Peyer's patch (tissue), 4 donors: ENCODE measurements at regions not wholly inside any gene's neighbourhood (a gene's known extent, or its start where the extent isn't known, plus 50 kb on each side); places are given as distances from the start of the nearest gene placed in this dataset.

Experiments
- POLR2A ChIP-seq, 2 donors: fragments of 450-650 bp; IDR thresholded peaks; one replicate each; pipeline ENCODE4 v1.5.1; 2017; ENCODE audit warnings: antibody characterized with exemption in 2 of 2, mild to moderate bottlenecking in 2 of 2, moderate library complexity in 2 of 2
- TF ChIP-seq, protein P1 (sequence below), 6 experiments: fragments of 450-650 bp in 4 of 6; fragments of 200-600 bp in 2 of 6; sonication (generic) in 1 of 6; IDR thresholded peaks; one replicate each; pipeline ENCODE4 v1.5.1; 2017 to 2019; ENCODE audit warnings: antibody characterized with exemption in 6 of 6, mild to moderate bottlenecking in 3 of 6, moderate library complexity in 1 of 6

DNA sequence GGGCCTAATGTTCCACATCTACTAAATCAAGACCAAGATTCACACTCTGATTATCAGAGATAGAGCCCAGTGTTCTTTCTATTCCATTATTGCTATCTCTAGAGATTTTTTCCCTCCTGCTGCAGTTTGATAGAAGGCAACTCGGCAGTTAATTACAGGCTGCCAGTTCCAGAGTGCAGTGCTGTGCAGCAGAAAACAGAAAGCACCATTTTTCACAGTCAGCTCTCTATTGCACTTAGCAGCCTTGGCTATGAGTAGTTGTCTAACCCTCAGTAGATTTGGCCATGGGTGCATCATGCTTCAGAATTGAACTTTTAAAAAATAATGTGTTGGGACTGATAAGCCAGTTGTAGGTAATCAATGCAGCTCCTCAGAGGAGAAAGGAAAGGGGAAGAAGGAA lies 295.3 kb downstream of the MID1IP1 start:
- TF ChIP-seq, protein P1, sequence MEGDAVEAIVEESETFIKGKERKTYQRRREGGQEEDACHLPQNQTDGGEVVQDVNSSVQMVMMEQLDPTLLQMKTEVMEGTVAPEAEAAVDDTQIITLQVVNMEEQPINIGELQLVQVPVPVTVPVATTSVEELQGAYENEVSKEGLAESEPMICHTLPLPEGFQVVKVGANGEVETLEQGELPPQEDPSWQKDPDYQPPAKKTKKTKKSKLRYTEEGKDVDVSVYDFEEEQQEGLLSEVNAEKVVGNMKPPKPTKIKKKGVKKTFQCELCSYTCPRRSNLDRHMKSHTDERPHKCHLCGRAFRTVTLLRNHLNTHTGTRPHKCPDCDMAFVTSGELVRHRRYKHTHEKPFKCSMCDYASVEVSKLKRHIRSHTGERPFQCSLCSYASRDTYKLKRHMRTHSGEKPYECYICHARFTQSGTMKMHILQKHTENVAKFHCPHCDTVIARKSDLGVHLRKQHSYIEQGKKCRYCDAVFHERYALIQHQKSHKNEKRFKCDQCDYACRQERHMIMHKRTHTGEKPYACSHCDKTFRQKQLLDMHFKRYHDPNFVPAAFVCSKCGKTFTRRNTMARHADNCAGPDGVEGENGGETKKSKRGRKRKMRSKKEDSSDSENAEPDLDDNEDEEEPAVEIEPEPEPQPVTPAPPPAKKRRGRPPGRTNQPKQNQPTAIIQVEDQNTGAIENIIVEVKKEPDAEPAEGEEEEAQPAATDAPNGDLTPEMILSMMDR (IDR thresholded peaks at IDR 0.05) = no peak
- no peak for TF ChIP-seq POLR2A (IDR thresholded peaks at IDR 0.05)
